Skeletal muscle tissue (tissue), 3 donors: ENCODE measurements at regions not wholly inside any gene's neighbourhood (a gene's known extent, or its start where the extent isn't known, plus 50 kb on each side); places are given as distances from the start of the nearest gene placed in this dataset.

Source experiments
- H3K27ac ChIP-seq: one replicate; pipeline ENCODE4 v1.7.0; 2013; ENCODE audit warnings: mild to moderate bottlenecking, low read depth, low read length, inconsistent platforms
- H3K27me3 ChIP-seq, 3 donors: one replicate each; pipeline ENCODE4 v1.7.0; 2013; ENCODE audit warnings: low read length in 3 of 3; ENCODE audit not compliant: control insufficient read depth in 3 of 3, insufficient read depth in 3 of 3
- H3K36me3 ChIP-seq, 3 donors: one replicate each; pipeline ENCODE4 v1.7.0; 2013; ENCODE audit warnings: low read length in 3 of 3; ENCODE audit not compliant: control insufficient read depth in 3 of 3, insufficient read depth in 3 of 3
- H3K4me1 ChIP-seq, 3 donors: one replicate each; pipeline ENCODE4 v1.7.0; 2013; ENCODE audit warnings: low read length in 3 of 3, mild to moderate bottlenecking in 3 of 3; ENCODE audit not compliant: control insufficient read depth in 3 of 3, insufficient read depth in 3 of 3
- H3K4me3 ChIP-seq, 3 donors: one replicate each; pipeline ENCODE4 v1.7.0; 2013; ENCODE audit warnings: low read length in 3 of 3
- H3K9ac ChIP-seq, 3 donors: one replicate each; pipeline ENCODE4 v1.7.0; 2013; ENCODE audit warnings: low read length in 3 of 3, mild to moderate bottlenecking in 3 of 3, moderate library complexity in 2 of 3, low read depth in 1 of 3
- H3K9me3 ChIP-seq, 3 donors: one replicate each; pipeline ENCODE4 v1.7.0; 2013; ENCODE audit warnings: low read length in 3 of 3; ENCODE audit not compliant: control insufficient read depth in 3 of 3
- donor health status: Osteomylitis.

DNA sequence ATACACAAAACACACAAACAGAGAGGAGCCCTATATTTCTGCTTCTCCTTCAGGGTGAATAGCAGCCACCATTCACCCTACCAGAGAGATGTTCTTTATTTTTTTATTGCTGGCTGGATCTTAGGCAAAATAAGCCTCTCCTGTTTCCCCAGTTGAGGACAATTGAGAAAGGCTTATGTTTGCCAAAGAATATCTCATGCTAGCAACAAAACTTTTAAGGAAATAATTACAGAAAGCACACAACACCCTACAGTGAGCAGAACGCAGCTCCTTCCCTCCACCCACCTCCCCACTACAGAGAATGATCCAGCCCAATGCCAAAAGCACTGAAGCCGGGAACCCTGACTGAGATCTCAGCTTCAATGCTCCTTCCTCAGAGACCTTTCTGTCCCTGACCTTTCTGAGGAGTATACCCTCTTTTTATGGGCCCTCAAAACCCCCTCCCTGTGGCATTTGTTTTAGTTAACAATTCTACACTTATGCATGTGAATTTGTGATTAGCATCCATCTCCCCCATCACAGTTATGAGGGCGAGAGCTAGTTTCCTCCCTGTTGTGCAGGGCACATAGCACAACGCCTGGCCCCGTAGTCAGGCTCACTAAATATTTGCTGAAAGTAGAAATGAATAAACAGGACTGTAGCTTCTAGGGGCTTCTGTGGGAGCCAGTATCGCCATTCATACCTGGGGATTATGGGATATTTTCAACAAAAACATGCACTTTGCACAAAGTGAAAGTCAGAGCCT, 491.6 kb upstream of the CDH4 start:
- Histone ChIP-seq H3K27me3 (no peaks in the 10 kb centered on the region), H3K9me3 (no peaks in the 10 kb centered on the region), H3K27ac (no peak overlapping the region), H3K9ac (no peak overlapping the region), H3K4me3 (no peak overlapping the region), H3K4me1 (no peaks in the 10 kb centered on the region), H3K36me3 (no peaks in the 10 kb centered on the region)

GRCh38 chr20:60761056-60761455, 491.0 kb upstream of the CDH4 start:
- H3K27me3 ChIP-seq = no peaks in the 10 kb centered on the region
- H3K9ac ChIP-seq = no peak overlapping the region
- H3K4me1 ChIP-seq = no peaks in the 10 kb centered on the region
- H3K4me3 ChIP-seq = no peak overlapping the region
- H3K9me3 ChIP-seq = no peaks in the 10 kb centered on the region
- no peak overlapping the region for H3K27ac ChIP-seq
- H3K36me3 ChIP-seq = no peaks in the 10 kb centered on the region

DNA sequence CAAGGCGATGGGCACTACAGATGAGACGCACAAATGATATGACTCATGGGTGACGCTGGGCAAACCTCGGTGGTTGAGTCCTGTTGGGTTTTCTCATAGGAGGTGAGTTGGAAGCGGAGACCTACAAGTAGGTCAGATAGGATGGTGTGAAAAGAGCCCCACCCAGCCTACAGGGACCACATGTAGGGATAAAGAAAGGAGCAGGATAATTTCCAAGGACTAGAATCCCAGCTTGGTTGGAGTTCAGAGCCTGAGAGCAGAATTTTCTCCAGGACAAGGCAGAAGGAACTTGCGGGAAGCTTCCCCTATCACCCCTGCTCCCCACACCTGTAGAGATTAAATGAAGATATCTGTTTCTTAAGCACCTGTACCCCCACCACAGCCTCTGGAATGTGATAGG, 489.7 kb upstream of the CDH4 start:
- H3K4me3 ChIP-seq = no peak overlapping the region
- H3K27ac ChIP-seq = no peak overlapping the region
- no peaks in the 10 kb centered on the region for H3K4me1 ChIP-seq
- no peak overlapping the region for H3K9ac ChIP-seq
- no peaks in the 10 kb centered on the region for H3K27me3 ChIP-seq
- H3K36me3 ChIP-seq = no peaks in the 10 kb centered on the region
- no peaks in the 10 kb centered on the region for H3K9me3 ChIP-seq

DNA sequence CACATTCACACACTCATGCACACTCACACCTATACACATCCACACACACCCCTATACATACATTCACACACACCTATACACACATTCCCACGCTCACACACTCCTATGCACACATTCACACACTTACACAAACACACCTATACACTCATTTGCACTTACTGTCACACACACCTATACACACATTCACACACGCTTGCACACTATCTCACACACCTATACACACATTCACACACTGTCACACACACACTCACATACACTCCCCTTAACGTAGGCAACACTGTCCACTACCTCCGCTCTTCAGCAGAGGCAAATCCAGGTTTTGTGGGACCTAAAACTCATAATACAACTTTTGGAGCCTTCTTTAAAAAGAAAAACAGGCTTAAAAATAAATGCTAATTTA, 487.7 kb upstream of the CDH4 start:
- no peaks in the 10 kb centered on the region for H3K36me3 ChIP-seq
- H3K4me1 ChIP-seq = no peaks in the 10 kb centered on the region
- peaks cover 0 to 2% (median 0%) of the 10 kb centered on the region in 3 donors for H3K9me3 ChIP-seq
- no peak overlapping the region for H3K27ac ChIP-seq
- H3K4me3 ChIP-seq = no peak overlapping the region
- no peak overlapping the region for H3K9ac ChIP-seq
- H3K27me3 ChIP-seq = no peaks in the 10 kb centered on the region

DNA sequence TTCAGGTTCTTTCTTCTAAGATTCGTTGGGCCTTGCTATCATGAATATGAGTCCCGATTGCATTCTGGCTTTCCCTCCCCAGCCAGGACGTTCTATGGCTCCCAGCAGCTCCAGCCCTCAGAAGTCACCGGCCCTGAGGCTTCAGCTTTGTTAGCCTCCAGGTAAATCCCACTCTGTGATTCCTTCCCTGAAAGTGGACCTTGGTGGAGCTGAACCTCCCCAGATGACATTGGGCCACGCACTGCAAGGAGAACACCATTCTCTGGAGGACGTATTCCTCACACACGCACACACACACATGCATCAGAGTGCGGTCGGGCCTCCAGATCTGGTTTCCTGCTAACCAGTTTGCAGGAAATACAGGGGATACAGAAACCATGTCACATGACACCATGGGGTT, 487.3 kb upstream of the CDH4 start:
- Histone ChIP-seq H3K27me3 (no peaks in the 10 kb centered on the region), H3K27ac (no peak overlapping the region), H3K36me3 (no peaks in the 10 kb centered on the region), H3K4me3 (no peak overlapping the region), H3K4me1 (no peaks in the 10 kb centered on the region), H3K9ac (no peak overlapping the region), H3K9me3 (peaks cover 0 to 2% (median 0%) of the 10 kb centered on the region in 3 donors)

- Histone ChIP-seq H3K9ac (no peak overlapping the region), H3K4me3 (no peak overlapping the region), H3K4me1 (no peaks in the 10 kb centered on the region), H3K36me3 (no peaks in the 10 kb centered on the region), H3K27me3 (no peaks in the 10 kb centered on the region), H3K9me3 (peaks cover 0 to 2% (median 0%) of the 10 kb centered on the region in 3 donors), H3K27ac (no peak overlapping the region)
Observed at GRCh38 chr20:60765821-60766403, 486.1 kb upstream of the CDH4 start.

DNA sequence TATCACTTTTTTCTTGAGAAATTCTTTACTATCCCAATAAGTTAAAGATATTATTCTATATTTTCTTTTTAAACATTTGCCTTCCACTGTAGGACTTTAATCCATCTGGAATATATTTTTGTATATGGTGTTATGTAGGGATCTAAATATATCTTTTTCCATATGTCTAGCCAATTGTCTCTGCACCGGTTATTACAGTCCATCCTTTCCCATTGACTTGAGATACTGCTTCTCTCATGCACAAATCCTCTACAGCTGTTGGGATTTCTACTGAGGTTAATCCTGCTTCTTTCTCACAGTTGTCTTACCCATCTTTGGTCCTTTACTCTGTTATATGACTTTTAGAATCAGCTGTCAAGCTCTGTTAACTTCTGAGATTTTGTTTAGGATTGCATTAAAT, 483.8 kb upstream of the CDH4 start:
- H3K9me3 ChIP-seq = peaks cover 0 to 2% (median 0%) of the 10 kb centered on the region in 3 donors
- no peak overlapping the region for H3K27ac ChIP-seq
- H3K36me3 ChIP-seq = no peaks in the 10 kb centered on the region
- no peak overlapping the region for H3K9ac ChIP-seq
- H3K4me1 ChIP-seq = no peaks in the 10 kb centered on the region
- no peak overlapping the region for H3K4me3 ChIP-seq
- H3K27me3 ChIP-seq = peaks cover 0 to 2% (median 0%) of the 10 kb centered on the region in 3 donors

DNA sequence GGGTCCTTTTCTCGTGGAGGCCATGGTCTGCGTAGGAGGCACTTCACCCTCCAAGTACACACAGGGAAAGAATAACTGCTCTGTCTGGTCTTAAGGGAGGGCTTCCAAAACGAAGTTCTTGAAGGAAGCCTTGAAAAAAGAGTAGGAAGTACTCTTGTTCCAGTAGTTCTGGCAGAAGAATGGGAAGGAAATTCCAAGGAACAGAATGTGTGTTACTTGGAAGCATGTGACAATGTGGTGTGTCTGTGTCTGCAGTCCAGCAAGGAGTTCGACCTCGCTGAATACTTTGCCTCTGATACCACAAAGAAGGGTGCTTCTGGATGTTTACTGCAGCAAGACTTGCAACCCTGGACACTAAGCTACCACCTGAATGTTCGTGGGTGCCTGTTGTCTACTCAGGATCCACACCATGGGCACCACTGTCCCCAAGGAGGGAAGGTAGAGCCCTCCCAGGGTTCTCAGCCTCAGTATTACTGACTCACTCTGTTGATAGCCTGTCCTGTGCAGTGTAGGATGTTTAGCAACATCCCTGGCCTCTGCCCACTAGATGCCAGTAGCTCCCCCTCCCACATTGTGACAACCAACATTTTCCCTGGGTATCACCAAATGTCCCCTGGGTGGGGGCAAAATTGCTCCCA, 471.6 kb upstream of the CDH4 start:
- H3K9me3 ChIP-seq = peaks cover 0 to 5% (median 3%) of the 10 kb centered on the region in 3 donors
- H3K4me1 ChIP-seq = no peaks in the 10 kb centered on the region
- no peak overlapping the region for H3K9ac ChIP-seq
- H3K27me3 ChIP-seq = no peaks in the 10 kb centered on the region
- H3K27ac ChIP-seq = no peak overlapping the region
- no peak overlapping the region for H3K4me3 ChIP-seq
- H3K36me3 ChIP-seq = no peaks in the 10 kb centered on the region

DNA sequence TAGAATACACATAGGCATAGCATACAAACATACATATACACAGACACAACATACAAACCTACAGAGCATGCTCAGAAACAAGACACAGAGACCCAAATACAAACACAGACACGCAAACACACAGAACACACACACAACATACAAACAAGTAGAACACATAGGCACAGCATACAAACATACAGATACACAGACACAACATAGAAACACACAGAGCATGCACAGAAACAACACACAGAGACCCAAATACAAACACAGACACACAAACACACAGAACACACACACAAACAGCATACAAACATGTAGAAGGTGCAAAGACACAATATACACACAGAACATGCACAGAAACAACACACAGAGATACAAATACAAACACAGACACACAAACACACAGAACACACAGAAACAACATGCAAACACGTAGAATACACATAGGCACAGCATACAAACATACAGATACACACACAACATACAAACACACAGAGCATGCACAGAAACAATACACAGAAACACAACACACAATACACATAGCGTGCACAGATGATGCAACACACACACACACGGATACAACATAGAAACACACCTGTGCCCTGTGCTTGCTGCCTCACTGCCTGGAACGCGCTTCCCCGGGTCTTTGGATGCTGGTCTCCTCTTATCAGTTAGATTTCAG, 469.0 kb upstream of the CDH4 start:
- H3K4me1 ChIP-seq = peaks cover 0 to 8% (median 2%) of the 10 kb centered on the region in 3 donors
- no peak overlapping the region for H3K9ac ChIP-seq
- no peaks in the 10 kb centered on the region for H3K36me3 ChIP-seq
- peaks cover 0 to 5% (median 3%) of the 10 kb centered on the region in 3 donors for H3K9me3 ChIP-seq
- H3K4me3 ChIP-seq = no peak overlapping the region
- H3K27ac ChIP-seq = no peak overlapping the region
- no peaks in the 10 kb centered on the region for H3K27me3 ChIP-seq

DNA sequence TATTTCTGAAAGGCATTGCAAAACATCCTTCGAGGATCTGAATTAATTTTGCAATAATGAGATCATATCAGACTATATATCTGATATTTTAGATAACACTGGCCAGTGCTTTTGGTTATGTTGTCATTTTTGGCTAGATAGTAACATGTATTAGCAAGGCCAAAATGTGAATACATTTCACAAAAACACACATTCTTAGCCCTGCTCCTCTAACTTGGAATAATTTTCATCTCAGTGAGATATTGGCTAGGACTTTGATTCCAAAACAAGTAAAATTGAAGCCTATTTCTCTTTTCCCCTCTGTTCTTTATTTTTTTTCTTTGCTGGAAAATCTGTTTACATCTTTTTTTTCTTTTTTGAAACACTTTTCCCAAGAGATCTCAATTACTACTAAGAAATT, 466.8 kb upstream of the CDH4 start:
- Histone ChIP-seq H3K9ac (no peak overlapping the region), H3K36me3 (no peaks in the 10 kb centered on the region), H3K27ac (no peak overlapping the region), H3K4me3 (no peak overlapping the region), H3K4me1 (peaks cover 0 to 8% (median 2%) of the 10 kb centered on the region in 3 donors), H3K27me3 (peaks cover 0 to 6% (median 0%) of the 10 kb centered on the region in 3 donors), H3K9me3 (peaks cover 0 to 2% (median 0%) of the 10 kb centered on the region in 3 donors)
